ENCODE measurements at regions not wholly inside any gene's neighbourhood (a gene's known extent, or its start where the extent isn't known, plus 50 kb on each side); places are given as distances from the start of the nearest gene placed in this dataset.

- no peak for DNase-seq (ENCODE audit: low spot score)
Measured at GRCh38 chr18:60554967-60555366, 182.4 kb upstream of the MC4R start.

- no peak for DNase-seq (ENCODE audit: low spot score)
Measured at GRCh38 chr18:60555625-60556024, 183.1 kb upstream of the MC4R start.

- no peak for DNase-seq (ENCODE audit: low spot score)
Measured at GRCh38 chr18:60556326-60556725, 183.8 kb upstream of the MC4R start.

GRCh38 chr18:60560071-60560470 is 187.5 kb upstream of the MC4R start:
- DNase-seq (ENCODE audit: low spot score) = no peak

- DNase-seq (ENCODE audit: low spot score) = no peak
Measured at GRCh38 chr18:60563082-60563481, 190.5 kb upstream of the MC4R start.

GRCh38 chr18:60568220-60568619 is 195.6 kb upstream of the MC4R start:
- no peak for DNase-seq (ENCODE audit: low spot score)

- DNase-seq (ENCODE audit: low spot score) = no peak
Measured at GRCh38 chr18:60570172-60570571, 197.6 kb upstream of the MC4R start.

GRCh38 chr18:60577457-60577856 is 204.9 kb upstream of the MC4R start:
- DNase-seq (ENCODE audit: low spot score) = no peak

GRCh38 chr18:60585670-60586069 is 213.1 kb upstream of the MC4R start:
- no peak for DNase-seq (ENCODE audit: low spot score)

- no peak for DNase-seq (ENCODE audit: low spot score)
Measured at GRCh38 chr18:60593249-60593648, 220.7 kb upstream of the MC4R start.

GRCh38 chr18:60596928-60597327 is 224.4 kb upstream of the MC4R start:
- no peak for DNase-seq (ENCODE audit: low spot score)

GRCh38 chr18:60599267-60599666 is 226.7 kb upstream of the MC4R start:
- no peak for DNase-seq (ENCODE audit: low spot score)

- no peak for DNase-seq (ENCODE audit: low spot score)
Measured at GRCh38 chr18:60599995-60600394, 227.4 kb upstream of the MC4R start.

- no peak for DNase-seq (ENCODE audit: low spot score)
Measured at GRCh38 chr18:60601249-60601648, 228.7 kb upstream of the MC4R start.

GRCh38 chr18:60623331-60623730 is 250.8 kb upstream of the MC4R start:
- no peak for DNase-seq (ENCODE audit: low spot score)

- DNase-seq (ENCODE audit: low spot score) = no peak
Measured at GRCh38 chr18:60624207-60624606, 251.6 kb upstream of the MC4R start.

- DNase-seq (ENCODE audit: low spot score) = no peak
Measured at GRCh38 chr18:60639836-60640235, 267.3 kb upstream of the MC4R start.

GRCh38 chr18:60643009-60643408 is 270.4 kb upstream of the MC4R start:
- DNase-seq (ENCODE audit: low spot score) = no peak

- DNase-seq (ENCODE audit: low spot score) = no peak
Measured at GRCh38 chr18:60646725-60647124, 274.1 kb upstream of the MC4R start.

GRCh38 chr18:60649107-60649506 is 276.5 kb upstream of the MC4R start:
- DNase-seq (ENCODE audit: low spot score) = no peak

- DNase-seq (ENCODE audit: low spot score) = no peak
Measured at GRCh38 chr18:60649842-60650536, 277.4 kb upstream of the MC4R start.

GRCh38 chr18:60654298-60654697 is 281.7 kb upstream of the MC4R start:
- DNase-seq (ENCODE audit: low spot score) = no peak

- no peak for DNase-seq (ENCODE audit: low spot score)
Measured at GRCh38 chr18:60656553-60656952, 284.0 kb upstream of the MC4R start.

GRCh38 chr18:60662491-60662890 is 289.9 kb upstream of the MC4R start:
- DNase-seq (ENCODE audit: low spot score) = no peak
